WTC11 (cell line): ENCODE measurements at regions not wholly inside any gene's neighbourhood (a gene's known extent, or its start where the extent isn't known, plus 50 kb on each side); places are given as distances from the start of the nearest gene placed in this dataset.

Source experiments
- ELF4 ChIP-seq: sonication (generic); formaldehyde crosslinking; IDR thresholded peaks from 2 replicates; pipeline ENCODE4 v1.8.1; 2022; ENCODE audit warnings: low read depth, mild to moderate bottlenecking, moderate library complexity, missing genetic modification reagents
- MAX ChIP-seq: sonication (generic); formaldehyde crosslinking; IDR thresholded peaks from 2 replicates; pipeline ENCODE4 v1.8.0; 2022; ENCODE audit warnings: mild to moderate bottlenecking, missing genetic modification reagents
- TF ChIP-seq, protein P1 (sequence below): fragments of 200-600 bp; IDR thresholded peaks from 2 replicates; pipeline ENCODE4 v1.8.0; 2022; ENCODE audit warnings: antibody characterized with exemption
- TF ChIP-seq, protein P2 (sequence below): sonication (generic); formaldehyde crosslinking; IDR thresholded peaks from 2 replicates; pipeline ENCODE4 v1.8.1; 2023; ENCODE audit warnings: mild to moderate bottlenecking, moderate library complexity, missing genetic modification reagents

GRCh38 chr6:21992178-21992967 lies 304.5 kb downstream of the PRL start:
- TF ChIP-seq ELF4 (CRISPR knock-in tag) (no peak), MAX (CRISPR knock-in tag) (no peak)
- TF ChIP-seq, protein P1, sequence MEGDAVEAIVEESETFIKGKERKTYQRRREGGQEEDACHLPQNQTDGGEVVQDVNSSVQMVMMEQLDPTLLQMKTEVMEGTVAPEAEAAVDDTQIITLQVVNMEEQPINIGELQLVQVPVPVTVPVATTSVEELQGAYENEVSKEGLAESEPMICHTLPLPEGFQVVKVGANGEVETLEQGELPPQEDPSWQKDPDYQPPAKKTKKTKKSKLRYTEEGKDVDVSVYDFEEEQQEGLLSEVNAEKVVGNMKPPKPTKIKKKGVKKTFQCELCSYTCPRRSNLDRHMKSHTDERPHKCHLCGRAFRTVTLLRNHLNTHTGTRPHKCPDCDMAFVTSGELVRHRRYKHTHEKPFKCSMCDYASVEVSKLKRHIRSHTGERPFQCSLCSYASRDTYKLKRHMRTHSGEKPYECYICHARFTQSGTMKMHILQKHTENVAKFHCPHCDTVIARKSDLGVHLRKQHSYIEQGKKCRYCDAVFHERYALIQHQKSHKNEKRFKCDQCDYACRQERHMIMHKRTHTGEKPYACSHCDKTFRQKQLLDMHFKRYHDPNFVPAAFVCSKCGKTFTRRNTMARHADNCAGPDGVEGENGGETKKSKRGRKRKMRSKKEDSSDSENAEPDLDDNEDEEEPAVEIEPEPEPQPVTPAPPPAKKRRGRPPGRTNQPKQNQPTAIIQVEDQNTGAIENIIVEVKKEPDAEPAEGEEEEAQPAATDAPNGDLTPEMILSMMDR, result no peak
- TF ChIP-seq, protein P2, sequence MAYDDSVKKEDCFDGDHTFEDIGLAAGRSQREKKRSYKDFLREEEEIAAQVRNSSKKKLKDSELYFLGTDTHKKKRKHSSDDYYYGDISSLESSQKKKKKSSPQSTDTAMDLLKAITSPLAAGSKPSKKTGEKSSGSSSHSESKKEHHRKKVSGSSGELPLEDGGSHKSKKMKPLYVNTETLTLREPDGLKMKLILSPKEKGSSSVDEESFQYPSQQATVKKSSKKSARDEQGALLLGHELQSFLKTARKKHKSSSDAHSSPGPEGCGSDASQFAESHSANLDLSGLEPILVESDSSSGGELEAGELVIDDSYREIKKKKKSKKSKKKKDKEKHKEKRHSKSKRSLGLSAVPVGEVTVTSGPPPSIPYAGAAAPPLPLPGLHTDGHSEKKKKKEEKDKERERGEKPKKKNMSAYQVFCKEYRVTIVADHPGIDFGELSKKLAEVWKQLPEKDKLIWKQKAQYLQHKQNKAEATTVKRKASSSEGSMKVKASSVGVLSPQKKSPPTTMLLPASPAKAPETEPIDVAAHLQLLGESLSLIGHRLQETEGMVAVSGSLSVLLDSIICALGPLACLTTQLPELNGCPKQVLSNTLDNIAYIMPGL, result no peak
